NCI-H2029 treated with DMSO at 0.1 percent for 48 hours (cell line): ENCODE measurements at regions not wholly inside any gene's neighbourhood (a gene's known extent, or its start where the extent isn't known, plus 50 kb on each side); places are given as distances from the start of the nearest gene placed in this dataset.

Experiments used
- DNase-seq: peaks from one replicate; lab custom pipeline; 2025; lab: John Stamatoyannopoulos, UW

DNA sequence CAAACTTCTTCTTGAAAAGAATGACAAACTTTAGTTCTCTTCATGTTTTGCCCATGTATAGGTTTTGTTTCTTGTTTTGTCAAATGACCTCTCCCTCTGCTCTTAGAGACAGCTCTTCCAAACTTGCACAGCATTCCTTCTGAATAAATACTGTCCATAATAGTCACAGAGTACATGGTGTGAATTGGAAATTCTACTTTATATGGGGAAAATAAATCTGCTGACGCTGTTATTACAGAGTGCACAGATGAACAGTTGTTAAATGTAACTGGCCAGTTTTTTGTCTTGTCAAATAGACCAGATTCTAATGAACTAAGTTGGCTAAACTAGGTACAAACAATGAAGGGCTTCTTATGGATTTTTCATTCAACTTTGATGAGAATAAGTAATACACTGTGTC, 115.8 kb upstream of the DTNA start:
- DNase-seq = no peak

DNA sequence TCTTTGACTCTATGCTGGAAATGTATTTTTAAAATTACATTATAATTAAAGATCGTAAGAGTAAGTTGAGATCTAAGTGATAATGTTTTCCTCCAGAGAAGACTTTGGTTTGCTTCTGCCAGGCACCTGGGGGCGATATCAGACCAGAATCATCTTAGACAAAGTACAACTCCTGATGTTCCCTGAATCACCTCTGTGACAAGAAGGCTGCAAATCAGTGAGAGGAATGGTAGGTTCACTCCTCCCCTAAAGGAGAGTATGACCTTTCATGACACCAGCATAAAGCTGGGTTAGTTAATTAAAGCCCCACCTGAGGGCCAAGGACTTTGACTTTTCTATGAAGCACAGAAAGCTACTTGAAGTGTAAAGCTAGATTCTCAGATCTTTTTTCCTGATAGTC, 114.4 kb upstream of the DTNA start:
- DNase-seq = no peak

DNA sequence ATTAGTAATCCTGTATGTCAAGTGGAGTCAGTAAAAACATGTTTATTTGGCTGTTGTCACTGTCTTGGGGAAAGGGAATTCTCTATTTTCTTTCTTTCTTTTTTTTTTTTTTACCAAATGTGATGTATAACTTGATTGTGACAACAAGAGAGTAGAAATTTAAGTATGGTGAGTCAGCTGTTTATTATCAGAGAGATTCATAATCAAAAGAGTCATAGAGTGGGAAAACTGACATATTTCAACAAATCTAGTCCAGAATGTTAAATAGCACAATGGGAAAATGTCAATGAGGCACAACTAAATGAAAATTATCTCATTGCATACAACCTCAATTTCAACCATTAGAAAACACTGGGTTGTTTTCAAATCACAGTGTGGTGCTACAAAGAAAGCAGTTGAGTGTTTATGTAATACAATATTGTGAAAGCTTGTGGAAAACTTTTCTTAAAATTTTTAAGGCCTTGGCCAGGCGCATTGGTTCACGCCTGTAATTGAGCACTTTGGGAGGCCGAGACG, 111.9 kb upstream of the DTNA start:
- DNase-seq = no peak

DNA sequence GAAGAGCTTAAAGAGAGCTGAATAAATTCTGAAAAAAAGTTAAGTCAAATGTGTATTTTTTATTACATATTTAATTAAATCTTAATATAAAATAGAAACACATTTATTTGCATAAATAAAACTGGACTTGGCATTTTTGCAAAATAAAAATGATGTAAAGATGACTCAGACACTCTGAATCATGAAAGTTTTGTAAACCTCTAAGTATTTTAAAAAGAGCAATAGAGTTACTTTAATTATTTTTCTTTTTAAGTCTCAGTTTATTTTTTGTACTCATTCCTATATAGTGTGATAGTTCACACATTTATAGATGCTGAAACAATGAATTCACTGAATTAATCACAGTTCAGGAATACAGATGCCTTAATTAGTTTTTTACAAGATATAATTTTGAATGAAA, 109.9 kb upstream of the DTNA start:
- DNase-seq = no peak

DNA sequence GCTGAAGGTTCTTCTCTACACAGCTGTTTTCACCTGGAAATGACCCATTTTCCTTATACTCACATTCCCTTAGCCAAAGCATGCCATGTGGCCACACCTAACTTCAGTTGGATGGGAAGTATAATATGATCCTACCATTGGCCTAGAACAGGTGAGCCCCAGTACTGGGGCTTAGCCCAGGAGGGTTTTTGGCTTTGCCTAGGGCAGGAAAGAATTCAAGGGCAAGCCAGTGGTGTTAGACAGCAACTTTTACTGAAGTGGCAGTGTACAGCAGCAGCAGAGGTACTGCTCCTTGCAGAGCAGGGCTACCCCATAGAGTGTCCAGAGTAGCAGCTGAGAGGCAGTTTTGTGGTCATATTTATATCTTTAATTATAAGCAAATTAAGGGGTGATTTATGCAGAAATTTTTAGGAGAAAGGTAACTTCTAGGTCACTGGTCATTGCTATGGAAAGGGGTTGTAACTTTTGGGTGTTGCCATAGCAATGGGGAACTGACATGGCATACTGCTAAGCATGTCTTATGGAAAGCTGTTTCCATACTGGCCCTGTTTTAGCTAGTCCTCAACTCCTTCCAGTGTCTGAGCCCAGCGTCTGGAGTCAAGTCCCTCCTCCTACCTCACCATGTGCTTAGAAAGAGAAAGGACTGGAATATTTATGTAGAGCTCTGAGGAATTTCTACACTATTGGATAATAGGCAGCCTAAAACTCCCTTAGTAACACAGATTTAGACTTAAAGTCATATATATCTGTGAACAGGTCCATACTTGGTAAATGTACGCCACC, 109.0 kb upstream of the DTNA start:
- no peak for DNase-seq

DNA sequence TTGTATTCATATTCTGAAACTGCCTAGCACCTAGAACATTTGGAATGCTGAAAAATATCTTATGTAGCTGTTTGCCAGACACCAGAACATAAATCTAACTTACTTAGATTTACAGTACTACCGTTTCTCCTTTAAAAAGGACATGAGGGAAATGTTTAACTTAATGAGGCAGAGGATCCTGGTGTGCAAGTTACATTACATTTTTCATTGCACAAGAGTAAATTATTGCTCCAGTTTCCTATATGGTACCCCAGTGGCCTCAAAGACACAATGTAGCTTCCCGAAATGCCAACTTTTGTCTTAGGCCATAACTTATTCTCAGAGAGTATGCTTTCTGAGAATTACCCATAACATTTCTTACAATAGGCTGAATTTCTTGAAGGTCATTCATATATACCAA, 105.5 kb upstream of the DTNA start:
- no peak for DNase-seq

DNA sequence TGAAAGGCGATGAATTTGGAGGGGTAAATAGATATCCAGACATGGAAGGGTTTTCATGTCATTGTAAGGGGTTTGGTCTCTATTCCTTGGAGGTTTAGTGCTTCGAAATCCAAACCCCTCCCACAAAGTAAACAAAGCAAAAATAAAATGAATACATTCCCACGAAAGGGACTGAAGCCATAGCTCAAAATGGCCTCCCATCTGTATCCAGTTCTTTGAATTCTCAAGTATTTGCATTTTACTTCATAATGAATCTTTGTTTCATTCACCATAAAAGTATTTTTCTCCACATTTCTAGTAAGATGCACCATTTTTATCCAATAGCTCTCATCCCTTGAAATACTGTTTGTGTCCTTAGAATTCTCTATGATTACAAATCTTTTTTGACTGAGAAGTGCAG, 103.2 kb upstream of the DTNA start:
- DNase-seq = no peak

DNA sequence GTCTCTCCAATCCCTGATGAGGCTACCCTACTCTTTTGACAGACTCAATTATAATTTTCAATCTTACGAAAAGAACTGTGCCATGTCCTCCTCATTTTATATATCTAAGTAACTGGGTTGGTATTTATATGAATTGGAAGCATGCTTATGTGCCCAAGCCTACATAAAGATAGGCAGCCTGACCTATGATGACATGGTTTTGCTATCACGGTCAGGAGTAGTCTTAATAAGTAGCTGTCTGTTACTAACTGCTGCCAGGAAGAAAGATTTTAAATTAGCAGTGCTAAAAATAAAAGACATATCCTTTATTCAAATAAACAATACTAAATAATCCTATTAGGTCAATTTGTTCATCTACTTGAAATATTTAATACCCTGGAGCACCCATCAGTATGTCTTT, 102.0 kb upstream of the DTNA start:
- no peak for DNase-seq

DNA sequence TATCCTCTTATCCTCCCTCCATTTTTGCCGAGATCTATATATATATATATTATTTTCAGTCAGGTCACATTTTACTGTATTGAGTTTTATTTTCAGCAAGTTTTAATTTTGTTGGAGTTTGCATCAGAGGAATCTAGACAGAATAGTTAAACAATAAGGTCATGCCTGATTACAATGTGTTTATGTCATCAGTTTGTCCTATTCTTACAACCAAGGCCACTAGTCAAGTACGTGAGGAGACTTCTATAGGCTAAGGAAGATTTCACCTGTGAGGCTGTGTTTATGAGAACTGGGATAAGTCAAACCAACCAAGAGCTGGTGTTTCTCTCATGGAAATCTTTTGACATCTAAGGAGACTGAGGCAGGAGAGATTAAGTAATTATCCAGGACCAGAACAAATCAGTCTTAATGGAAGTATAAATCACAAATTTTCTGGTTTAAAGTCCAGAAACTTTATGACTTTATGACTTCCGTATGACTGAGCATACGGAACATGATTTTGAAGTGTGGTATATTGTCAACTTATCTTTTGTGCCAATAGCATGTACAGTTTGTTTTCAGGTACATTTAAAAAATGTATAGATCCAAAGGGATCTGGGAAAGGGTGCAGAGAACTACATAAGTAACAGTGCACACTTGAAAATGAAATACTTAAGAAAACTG, 100.0 kb upstream of the DTNA start:
- no peak for DNase-seq

DNA sequence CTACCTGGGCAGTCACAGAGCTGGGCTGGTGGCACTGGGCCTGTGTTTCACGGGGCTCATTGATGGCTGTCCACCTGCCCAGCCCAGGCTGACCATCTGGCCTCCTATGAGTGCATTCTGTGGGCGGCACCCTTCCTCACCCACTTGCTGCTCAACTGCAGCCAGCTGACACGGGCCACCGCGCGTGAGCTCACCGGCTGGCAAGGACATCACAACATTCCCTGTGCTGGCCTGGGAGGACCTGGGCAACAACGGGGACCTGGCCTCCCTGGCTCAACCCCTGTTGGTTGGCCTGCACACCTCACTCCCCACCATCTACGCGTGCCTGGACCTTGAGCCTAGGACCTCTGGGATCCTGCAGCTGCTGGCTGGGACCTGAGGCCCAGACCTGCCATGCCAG, 98.2 kb upstream of the DTNA start:
- no peak for DNase-seq

DNA sequence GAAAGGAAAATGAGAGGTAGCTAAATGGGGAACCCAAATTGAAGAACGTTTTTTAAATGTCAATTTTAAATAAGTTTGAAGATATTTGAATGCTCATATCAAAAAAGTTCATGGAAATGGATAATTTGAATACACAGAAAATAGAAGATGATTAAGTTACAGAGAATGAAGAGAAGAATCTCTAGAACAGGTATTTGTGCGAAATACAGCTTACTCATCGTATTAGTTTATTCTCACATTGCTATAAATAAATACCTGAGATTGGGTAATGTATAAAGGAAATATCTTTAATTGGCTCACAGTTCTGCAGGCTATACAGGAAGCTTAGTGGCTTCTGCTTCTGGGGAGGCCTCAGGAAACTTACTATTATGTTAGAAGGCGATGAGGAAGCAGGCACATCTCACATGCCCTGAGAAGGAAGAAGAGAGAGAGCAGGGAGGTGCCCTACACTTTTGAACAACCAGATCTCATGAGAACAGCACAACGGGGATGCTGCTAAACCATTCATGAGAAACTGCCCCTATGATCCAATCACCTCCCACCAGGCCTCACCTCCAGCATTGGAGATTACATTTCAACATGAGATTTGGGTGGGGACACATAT, 89.7 kb upstream of the DTNA start:
- no peak for DNase-seq

DNA sequence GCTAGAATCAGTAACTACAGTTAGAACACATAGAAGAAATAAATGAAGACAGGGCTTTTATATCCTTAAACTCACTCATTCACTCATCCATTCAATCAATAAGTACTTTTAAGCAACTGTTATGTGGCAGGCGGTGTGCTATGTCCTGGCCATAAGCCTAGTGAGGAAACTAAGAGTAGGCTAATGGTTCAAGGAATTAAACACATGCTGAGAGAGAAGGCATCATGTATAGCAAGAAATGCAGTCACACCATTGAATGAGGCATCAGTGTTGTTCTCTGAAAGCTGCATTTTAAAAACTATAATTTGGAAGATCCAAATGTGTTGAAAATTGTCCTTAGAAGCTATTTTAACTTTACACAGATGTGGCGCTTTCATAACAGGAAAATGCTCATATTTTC, 86.5 kb upstream of the DTNA start:
- DNase-seq = no peak

DNA sequence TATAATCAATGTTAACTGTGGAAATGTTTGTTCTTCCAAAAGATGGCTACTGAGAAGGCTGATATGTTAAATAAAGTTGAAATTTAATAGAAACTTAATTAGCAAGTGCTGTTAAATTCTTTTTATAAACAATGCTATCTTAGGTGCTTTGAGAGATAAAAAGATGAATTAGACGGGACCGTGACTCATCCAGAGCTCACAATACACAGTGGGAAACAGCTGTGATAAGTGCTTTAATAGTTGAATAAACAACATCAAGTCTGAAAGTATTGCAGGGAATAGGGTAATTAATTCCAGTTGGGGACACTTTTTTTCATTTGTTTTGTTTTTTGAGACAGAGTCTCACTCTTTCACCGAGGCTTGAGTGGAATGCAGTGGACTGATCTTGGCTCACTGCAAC, 85.5 kb upstream of the DTNA start:
- DNase-seq = no peak

DNA sequence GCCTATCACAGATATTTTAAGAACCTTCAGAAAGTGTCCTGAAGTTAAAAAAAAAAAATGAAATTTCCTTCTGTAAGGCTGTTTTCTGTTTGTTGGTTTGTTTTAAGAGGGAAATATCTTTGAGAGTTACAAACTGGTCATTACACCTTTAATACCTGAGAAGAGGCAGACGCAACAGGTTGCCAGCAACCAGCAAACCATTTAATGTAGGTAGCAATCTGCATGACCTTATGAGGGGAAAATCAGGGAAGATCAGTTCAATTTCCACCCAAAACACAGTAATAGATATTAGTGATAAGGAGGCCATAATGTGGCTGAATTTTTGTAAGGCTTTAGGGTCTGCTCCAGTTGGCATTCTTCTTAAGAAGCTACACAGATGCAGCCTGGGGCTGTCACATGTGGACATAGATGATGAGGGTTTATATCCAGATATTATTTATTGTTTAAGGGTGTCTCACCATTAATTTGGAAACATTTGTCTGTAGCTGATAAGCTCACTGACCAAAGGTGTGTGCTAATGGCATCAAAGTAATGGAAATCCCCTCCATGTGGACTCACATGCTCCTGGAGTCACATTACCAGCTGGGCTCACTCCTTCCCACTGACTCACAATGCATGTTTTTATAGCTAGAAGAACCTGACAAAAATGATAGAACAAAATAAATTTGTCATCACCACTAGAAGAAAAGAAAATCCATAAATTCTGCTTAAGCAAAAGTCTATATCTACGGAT, 83.5 kb upstream of the DTNA start:
- DNase-seq = no peak

DNA sequence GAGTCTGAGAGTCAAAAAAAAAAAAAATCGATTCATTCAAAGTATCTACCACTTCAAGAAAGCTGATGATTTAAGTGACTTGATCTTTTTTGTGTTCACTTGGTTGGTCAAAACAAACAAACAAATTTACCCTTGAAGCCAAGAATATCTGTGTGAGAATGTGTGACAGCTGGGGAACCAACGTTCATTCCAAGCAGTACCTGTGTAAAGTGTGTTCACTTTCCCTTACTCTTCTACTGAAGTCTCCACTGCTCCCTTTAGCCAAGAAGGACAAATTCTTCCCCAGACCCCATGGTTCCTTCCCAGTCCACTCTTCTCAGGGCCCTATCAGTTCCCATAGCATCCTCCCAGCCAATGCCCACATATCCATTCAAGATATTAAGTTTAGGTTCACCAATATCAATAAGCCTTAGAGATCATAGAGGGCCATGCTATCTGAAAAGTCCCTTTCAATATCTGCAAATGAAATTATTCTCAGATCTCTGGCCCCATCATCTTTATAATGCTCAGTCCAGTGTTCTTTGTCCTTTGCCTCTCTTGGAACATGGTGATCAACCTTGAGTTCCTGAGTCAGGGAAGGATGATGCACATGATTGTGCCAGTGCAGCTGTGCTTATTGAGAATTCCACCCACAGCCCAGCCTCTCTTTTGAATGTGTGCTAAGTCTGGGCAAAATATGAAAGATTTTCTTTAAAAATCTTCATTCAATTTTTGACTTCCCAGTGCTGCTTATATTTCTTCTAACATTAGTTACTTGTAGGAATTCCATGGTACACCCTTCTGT, 82.8 kb upstream of the DTNA start:
- no peak for DNase-seq

DNA sequence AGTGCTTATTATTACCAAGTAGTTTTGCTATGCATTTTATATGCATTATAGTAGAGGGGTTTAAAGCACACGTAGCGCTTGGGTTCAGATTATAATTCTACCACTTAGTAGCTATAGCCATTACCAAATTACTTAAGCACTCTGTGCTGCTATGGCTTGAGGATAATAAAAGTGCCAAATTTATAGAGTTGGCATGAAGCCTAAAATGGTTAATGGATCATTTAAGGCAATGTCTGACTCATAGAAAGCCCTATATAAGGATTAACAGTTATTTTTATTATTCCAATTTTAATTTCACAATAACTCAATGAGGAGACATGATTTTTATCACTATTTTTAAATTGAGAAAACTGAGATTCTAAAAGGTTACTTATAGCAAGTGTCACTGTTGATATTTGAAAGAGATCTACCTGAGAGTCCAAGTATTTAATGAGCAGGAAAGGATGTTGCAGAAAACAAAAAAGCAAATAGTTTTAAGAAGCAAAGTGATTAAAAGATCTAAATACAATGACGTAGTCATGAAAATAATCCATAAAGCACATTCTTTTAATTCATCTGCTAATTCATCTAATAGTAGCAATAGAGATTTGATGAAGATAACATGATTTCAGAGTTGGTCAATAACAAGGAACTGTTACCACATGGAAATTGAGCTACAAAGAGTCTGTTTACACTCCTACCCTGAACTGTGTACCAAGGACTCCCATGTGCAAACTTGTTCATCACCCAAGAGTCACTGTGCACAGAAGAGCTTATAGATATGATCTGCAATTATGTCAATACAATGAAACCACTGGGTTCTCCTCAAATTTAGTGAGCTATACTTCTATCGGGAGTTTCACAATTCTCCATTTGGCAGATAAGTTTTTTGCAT, 78.8 kb upstream of the DTNA start:
- DNase-seq = no peak

DNA sequence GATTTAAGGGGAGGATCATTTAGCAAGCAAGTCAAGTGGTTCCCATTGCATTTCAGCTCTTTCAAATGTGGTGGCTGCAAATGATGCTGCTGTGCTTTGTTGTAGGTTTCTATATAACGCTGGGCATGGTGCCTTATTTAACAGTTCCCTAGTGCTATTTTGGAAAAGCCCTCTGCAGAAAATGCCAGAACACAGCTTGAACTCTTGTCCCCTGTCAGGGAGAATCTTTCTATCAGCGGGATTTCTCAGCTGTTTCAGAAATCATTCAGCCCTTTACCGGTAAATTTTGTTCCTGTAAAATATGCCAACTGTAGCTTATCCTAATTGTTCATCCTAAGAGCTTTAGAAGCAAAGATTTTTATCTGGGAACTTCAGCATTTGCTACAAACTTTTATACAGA, 77.8 kb upstream of the DTNA start:
- DNase-seq = no peak

DNA sequence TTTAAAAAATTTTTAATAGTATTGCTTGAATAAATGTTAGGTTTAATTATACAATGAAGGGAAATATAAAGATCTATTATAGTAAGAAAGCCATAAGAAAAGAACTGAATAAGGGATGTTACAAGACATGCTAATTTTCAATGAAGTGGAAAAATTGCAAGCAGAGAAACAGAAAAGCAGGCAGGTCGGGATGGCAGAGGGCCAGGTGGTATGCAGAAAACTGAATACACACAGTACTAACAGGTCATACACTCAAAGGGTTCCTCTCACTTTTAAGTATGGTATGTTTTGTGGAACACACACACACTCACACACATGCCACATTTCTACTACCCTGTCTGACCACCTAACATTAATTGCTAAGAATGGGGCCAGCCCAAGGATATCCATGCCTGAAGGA, 76.7 kb upstream of the DTNA start:
- no peak for DNase-seq

DNA sequence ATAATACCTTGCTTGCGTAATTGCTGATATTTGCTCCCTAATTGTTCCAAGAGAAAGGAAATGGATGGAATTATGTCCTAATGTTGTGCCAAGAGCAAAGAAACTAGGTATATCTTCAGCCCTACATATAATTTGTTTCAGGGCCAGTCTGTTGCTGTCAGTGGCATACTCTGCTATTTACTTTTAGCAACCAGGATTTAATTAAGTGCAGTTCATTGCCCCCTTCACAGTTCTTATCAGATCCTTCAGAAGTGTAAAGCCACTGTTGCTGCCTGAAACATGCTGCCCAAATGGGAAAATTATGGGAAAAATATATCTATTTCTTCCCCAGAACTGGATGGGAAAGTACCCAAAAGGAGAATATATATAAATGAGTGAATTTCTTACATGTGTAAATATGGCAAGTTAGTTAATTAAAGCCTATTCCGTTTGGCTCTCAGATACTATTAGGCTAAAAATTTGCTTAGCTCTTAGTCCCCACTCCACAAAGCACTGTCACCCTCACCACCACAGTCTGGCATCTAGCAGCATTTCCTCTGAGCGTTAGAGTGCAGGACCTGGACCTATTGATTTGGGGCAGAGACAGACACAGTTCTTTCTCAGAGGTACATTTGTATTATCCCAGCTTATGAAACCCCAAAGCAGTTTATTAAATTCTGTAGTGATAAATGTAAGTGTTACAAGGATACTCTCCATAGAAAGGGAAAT, 72.8 kb upstream of the DTNA start:
- DNase-seq = no peak

DNA sequence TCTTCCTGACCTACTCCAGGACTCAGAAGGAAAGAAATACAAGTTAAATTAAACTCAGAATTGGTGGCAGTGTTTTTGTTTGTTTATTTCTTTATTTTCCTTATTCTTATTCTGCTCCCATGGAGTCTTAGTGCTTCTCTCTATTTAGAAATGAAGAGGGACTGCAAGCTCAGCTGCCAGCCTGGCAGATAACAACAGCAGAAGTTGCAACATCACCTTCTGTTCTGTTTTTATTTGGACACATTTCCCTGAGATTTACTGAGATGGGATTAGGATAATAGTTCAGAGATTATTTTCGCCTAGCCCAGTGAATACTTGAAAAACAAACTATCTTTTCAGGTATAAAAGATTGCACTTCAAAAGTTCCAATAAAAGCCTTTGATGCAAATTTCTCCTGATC, 70.4 kb upstream of the DTNA start:
- no peak for DNase-seq
